Kidney capillary endothelial cell (primary cell): ENCODE measurements at regions not wholly inside any gene's neighbourhood (a gene's known extent, or its start where the extent isn't known, plus 50 kb on each side); places are given as distances from the start of the nearest gene placed in this dataset.

ENCODE experiments used
- DNase-seq: peaks from one replicate; pipeline ENCODE4 v3.0.0-alpha.2; 2018; ENCODE audit warnings: low spot score

GRCh38 chrX:113741744-113742143, 842.1 kb upstream of the HTR2C start:
- no peak for DNase-seq

- DNase-seq = no peak
Measured at GRCh38 chrX:113728937-113729336, 854.9 kb upstream of the HTR2C start.

- DNase-seq = no peak
Measured at GRCh38 chrX:113726898-113727297, 857.0 kb upstream of the HTR2C start.

GRCh38 chrX:113726466-113726865, 857.4 kb upstream of the HTR2C start:
- no peak for DNase-seq

- no peak for DNase-seq
Measured at GRCh38 chrX:113726009-113726408, 857.9 kb upstream of the HTR2C start.

GRCh38 chrX:113699939-113700338, 859.3 kb upstream of the AMOT start:
- no peak for DNase-seq

GRCh38 chrX:113675278-113675677, 834.6 kb upstream of the AMOT start:
- DNase-seq = no peak

- DNase-seq = no peak
Measured at GRCh38 chrX:113651306-113651705, 810.7 kb upstream of the AMOT start.

- no peak for DNase-seq
Measured at GRCh38 chrX:113644426-113644825, 803.8 kb upstream of the AMOT start.

GRCh38 chrX:113634565-113634964, 793.9 kb upstream of the AMOT start:
- no peak for DNase-seq

GRCh38 chrX:113629326-113629725, 788.7 kb upstream of the AMOT start:
- no peak for DNase-seq

GRCh38 chrX:113594123-113594841, 753.7 kb upstream of the AMOT start:
- no peak for DNase-seq

- no peak for DNase-seq
Measured at GRCh38 chrX:113586281-113586898, 745.8 kb upstream of the AMOT start.

- DNase-seq = no peak
Measured at GRCh38 chrX:113580486-113580885, 739.9 kb upstream of the AMOT start.

- DNase-seq = no peak
Measured at GRCh38 chrX:113558576-113558975, 717.9 kb upstream of the AMOT start.

- DNase-seq = no peak
Measured at GRCh38 chrX:113551919-113552318, 711.3 kb upstream of the AMOT start.

- no peak for DNase-seq
Measured at GRCh38 chrX:113548308-113549015, 707.8 kb upstream of the AMOT start.

- DNase-seq = no peak
Measured at GRCh38 chrX:113545040-113545439, 704.4 kb upstream of the AMOT start.

- DNase-seq = no peak
Measured at GRCh38 chrX:113539599-113540356, 699.1 kb upstream of the AMOT start.

- DNase-seq = no peak
Measured at GRCh38 chrX:113529426-113530013, 688.9 kb upstream of the AMOT start.

GRCh38 chrX:113522814-113523213, 682.2 kb upstream of the AMOT start:
- no peak for DNase-seq

GRCh38 chrX:113514906-113515305, 674.3 kb upstream of the AMOT start:
- DNase-seq = no peak
